ENCODE measurements at regions not wholly inside any gene's neighbourhood (a gene's known extent, or its start where the extent isn't known, plus 50 kb on each side); places are given as distances from the start of the nearest gene placed in this dataset.

GRCh38 chr7:69436946-69437345, 161.3 kb upstream of the AUTS2 start:
- TF ChIP-seq EP300 (IDR thresholded peaks at IDR 0.05) (no peak), CTCF (IDR thresholded peaks at IDR 0.05) (no peak), POLR2AphosphoS5 (IDR thresholded peaks at IDR 0.05) (no peak)

All from gastroesophageal sphincter (tissue), 3 donors.